Uterus (tissue), 2 donors: ENCODE measurements at regions not wholly inside any gene's neighbourhood (a gene's known extent, or its start where the extent isn't known, plus 50 kb on each side); places are given as distances from the start of the nearest gene placed in this dataset.

Source experiments
- POLR2A ChIP-seq, 2 donors: fragments of 450-650 bp; IDR thresholded peaks; one replicate each; pipeline ENCODE4 v1.6.1; 2016; ENCODE audit warnings: antibody characterized with exemption in 2 of 2, mild to moderate bottlenecking in 1 of 2, moderate library complexity in 1 of 2
- TF ChIP-seq, protein P1 (sequence below), 4 experiments: fragments of 200-600 bp in 2 of 4; fragments of 450-650 bp in 2 of 4; sonication (generic) in 2 of 4; IDR thresholded peaks; one replicate each; pipeline ENCODE4 v1.5.1; 2016 to 2019; ENCODE audit warnings: antibody characterized with exemption in 4 of 4, mild to moderate bottlenecking in 2 of 4, moderate library complexity in 1 of 4

- TF ChIP-seq, protein P1, sequence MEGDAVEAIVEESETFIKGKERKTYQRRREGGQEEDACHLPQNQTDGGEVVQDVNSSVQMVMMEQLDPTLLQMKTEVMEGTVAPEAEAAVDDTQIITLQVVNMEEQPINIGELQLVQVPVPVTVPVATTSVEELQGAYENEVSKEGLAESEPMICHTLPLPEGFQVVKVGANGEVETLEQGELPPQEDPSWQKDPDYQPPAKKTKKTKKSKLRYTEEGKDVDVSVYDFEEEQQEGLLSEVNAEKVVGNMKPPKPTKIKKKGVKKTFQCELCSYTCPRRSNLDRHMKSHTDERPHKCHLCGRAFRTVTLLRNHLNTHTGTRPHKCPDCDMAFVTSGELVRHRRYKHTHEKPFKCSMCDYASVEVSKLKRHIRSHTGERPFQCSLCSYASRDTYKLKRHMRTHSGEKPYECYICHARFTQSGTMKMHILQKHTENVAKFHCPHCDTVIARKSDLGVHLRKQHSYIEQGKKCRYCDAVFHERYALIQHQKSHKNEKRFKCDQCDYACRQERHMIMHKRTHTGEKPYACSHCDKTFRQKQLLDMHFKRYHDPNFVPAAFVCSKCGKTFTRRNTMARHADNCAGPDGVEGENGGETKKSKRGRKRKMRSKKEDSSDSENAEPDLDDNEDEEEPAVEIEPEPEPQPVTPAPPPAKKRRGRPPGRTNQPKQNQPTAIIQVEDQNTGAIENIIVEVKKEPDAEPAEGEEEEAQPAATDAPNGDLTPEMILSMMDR (IDR thresholded peaks at IDR 0.05) = no peak
- no peak for TF ChIP-seq POLR2A (IDR thresholded peaks at IDR 0.05)
Measured at GRCh38 chr11:122459064-122459463, 196.5 kb upstream of the UBASH3B start.
